Dendritic cell treated with granulocyte-macrophage colony-stimulating factor and Interleukin-4, amounts not matched to agents 40 ng/mL and 50 ng/mL, for 4 days (primary cell): ENCODE measurements at regions not wholly inside any gene's neighbourhood (a gene's known extent, or its start where the extent isn't known, plus 50 kb on each side); places are given as distances from the start of the nearest gene placed in this dataset.

Experiments used
- H3K27ac Mint-ChIP-seq: one replicate; pipeline ENCODE4 v1.8.0; 2022; ENCODE audit warnings: mild to moderate bottlenecking, mixed read lengths
- H3K27me3 Mint-ChIP-seq: one replicate; pipeline ENCODE4 v1.8.0; 2022; ENCODE audit warnings: mild to moderate bottlenecking, mixed read lengths
- H3K36me3 Mint-ChIP-seq: one replicate; pipeline ENCODE4 v1.8.0; 2022; ENCODE audit warnings: low read depth, mixed read lengths
- H3K4me1 Mint-ChIP-seq: one replicate; pipeline ENCODE4 v1.8.0; 2022; ENCODE audit warnings: low read depth, mixed read lengths
- H3K4me3 Mint-ChIP-seq: one replicate; pipeline ENCODE4 v1.8.0; 2022; ENCODE audit warnings: mild to moderate bottlenecking, moderate library complexity, mixed read lengths
- H3K9me3 Mint-ChIP-seq: one replicate; pipeline ENCODE4 v1.8.0; 2022; ENCODE audit warnings: mixed read lengths
- intact Hi-C: fragments of 100-400 bp; cut with micrococcal nuclease; formaldehyde crosslinking; loops from one replicate; pipeline ENCODE4 v1.15.0; 2022

GRCh38 chr7:89770161-89770560 is 384.1 kb upstream of the STEAP1 start:
- Mint-ChIP-seq H3K4me1 (no peaks in the 10 kb centered on the region), H3K36me3 (no peaks in the 10 kb centered on the region), H3K27me3 (no peaks in the 10 kb centered on the region), H3K4me3 (no peak overlapping the region), H3K27ac (no peak overlapping the region), H3K9me3 (no peaks in the 10 kb centered on the region)
- intact Hi-C loops, result no loop called here

- H3K27ac Mint-ChIP-seq, result no peak overlapping the region
- H3K36me3 Mint-ChIP-seq, result no peaks in the 10 kb centered on the region
- H3K4me3 Mint-ChIP-seq, result no peak overlapping the region
- H3K9me3 Mint-ChIP-seq, result no peaks in the 10 kb centered on the region
- no peaks in the 10 kb centered on the region for H3K4me1 Mint-ChIP-seq
- intact Hi-C loops, result no loop called here
- no peaks in the 10 kb centered on the region for H3K27me3 Mint-ChIP-seq
Observed at GRCh38 chr7:89771003-89771636, 383.1 kb upstream of the STEAP1 start.

GRCh38 chr7:89772276-89772675 is 382.0 kb upstream of the STEAP1 start:
- no peaks in the 10 kb centered on the region for H3K36me3 Mint-ChIP-seq
- no peak overlapping the region for H3K27ac Mint-ChIP-seq
- no peaks in the 10 kb centered on the region for H3K9me3 Mint-ChIP-seq
- H3K27me3 Mint-ChIP-seq, result no peaks in the 10 kb centered on the region
- no peaks in the 10 kb centered on the region for H3K4me1 Mint-ChIP-seq
- intact Hi-C loops, result no loop called here
- no peak overlapping the region for H3K4me3 Mint-ChIP-seq

GRCh38 chr7:89773611-89774010 is 380.7 kb upstream of the STEAP1 start:
- no peaks in the 10 kb centered on the region for H3K4me1 Mint-ChIP-seq
- H3K4me3 Mint-ChIP-seq, result no peak overlapping the region
- no peaks in the 10 kb centered on the region for H3K27me3 Mint-ChIP-seq
- no peak overlapping the region for H3K27ac Mint-ChIP-seq
- no peaks in the 10 kb centered on the region for H3K9me3 Mint-ChIP-seq
- no peaks in the 10 kb centered on the region for H3K36me3 Mint-ChIP-seq
- intact Hi-C loops, result no loop called here

GRCh38 chr7:89775459-89775858 is 378.8 kb upstream of the STEAP1 start:
- H3K27me3 Mint-ChIP-seq, result no peaks in the 10 kb centered on the region
- H3K36me3 Mint-ChIP-seq, result no peaks in the 10 kb centered on the region
- no peak overlapping the region for H3K27ac Mint-ChIP-seq
- peaks cover 11% of the 10 kb centered on the region for H3K9me3 Mint-ChIP-seq
- no peak overlapping the region for H3K4me3 Mint-ChIP-seq
- intact Hi-C loops, result no loop called here
- H3K4me1 Mint-ChIP-seq, result no peaks in the 10 kb centered on the region

- intact Hi-C loops, result no loop called here
- Mint-ChIP-seq H3K4me1 (no peaks in the 10 kb centered on the region), H3K27me3 (no peaks in the 10 kb centered on the region)
Observed at GRCh38 chr7:89776980-89777379, 377.3 kb upstream of the STEAP1 start.

GRCh38 chr7:89777499-89777898 is 376.8 kb upstream of the STEAP1 start:
- H3K27me3 Mint-ChIP-seq, result no peaks in the 10 kb centered on the region
- intact Hi-C loops, result no loop called here
- no peak overlapping the region for H3K4me3 Mint-ChIP-seq
- H3K4me1 Mint-ChIP-seq, result no peaks in the 10 kb centered on the region
- H3K27ac Mint-ChIP-seq, result no peak overlapping the region
- peaks cover 11% of the 10 kb centered on the region for H3K9me3 Mint-ChIP-seq
- H3K36me3 Mint-ChIP-seq, result no peaks in the 10 kb centered on the region

More at GRCh38 chr7:89776980-89777379, 377.3 kb upstream of the STEAP1 start:
- Mint-ChIP-seq H3K36me3 (no peaks in the 10 kb centered on the region), H3K4me3 (no peak overlapping the region), H3K27ac (no peak overlapping the region), H3K9me3 (peaks cover 11% of the 10 kb centered on the region)

- Mint-ChIP-seq H3K4me3 (no peak overlapping the region), H3K9me3 (peaks cover 21% of the 10 kb centered on the region), H3K4me1 (no peaks in the 10 kb centered on the region), H3K36me3 (no peaks in the 10 kb centered on the region), H3K27me3 (no peaks in the 10 kb centered on the region), H3K27ac (no peak overlapping the region)
- intact Hi-C loops, result no loop called here
Observed at GRCh38 chr7:89780291-89780690, 374.0 kb upstream of the STEAP1 start.

- no peaks in the 10 kb centered on the region for H3K36me3 Mint-ChIP-seq
- H3K4me3 Mint-ChIP-seq, result no peak overlapping the region
- H3K9me3 Mint-ChIP-seq, result peaks cover 69% of the 10 kb centered on the region
- intact Hi-C loops, result no loop called here
- H3K4me1 Mint-ChIP-seq, result no peaks in the 10 kb centered on the region
- no peaks in the 10 kb centered on the region for H3K27me3 Mint-ChIP-seq
- no peak overlapping the region for H3K27ac Mint-ChIP-seq
Observed at GRCh38 chr7:89796481-89796880, 357.8 kb upstream of the STEAP1 start.

GRCh38 chr7:89797965-89798598 is 356.2 kb upstream of the STEAP1 start:
- Mint-ChIP-seq H3K27ac (no peak overlapping the region), H3K9me3 (peaks cover 54% of the 10 kb centered on the region), H3K36me3 (no peaks in the 10 kb centered on the region), H3K4me3 (no peak overlapping the region), H3K4me1 (no peaks in the 10 kb centered on the region), H3K27me3 (no peaks in the 10 kb centered on the region)
- intact Hi-C loops, result no loop called here

GRCh38 chr7:89798599-89798996 is 355.7 kb upstream of the STEAP1 start:
- no peak overlapping the region for H3K4me3 Mint-ChIP-seq
- H3K4me1 Mint-ChIP-seq, result no peaks in the 10 kb centered on the region
- H3K36me3 Mint-ChIP-seq, result no peaks in the 10 kb centered on the region
- peaks cover 54% of the 10 kb centered on the region for H3K9me3 Mint-ChIP-seq
- intact Hi-C loops, result no loop called here
- H3K27ac Mint-ChIP-seq, result no peak overlapping the region
- H3K27me3 Mint-ChIP-seq, result no peaks in the 10 kb centered on the region

GRCh38 chr7:89800761-89801160 is 353.5 kb upstream of the STEAP1 start:
- Mint-ChIP-seq H3K27me3 (no peaks in the 10 kb centered on the region), H3K4me3 (no peak overlapping the region), H3K4me1 (no peaks in the 10 kb centered on the region), H3K36me3 (no peaks in the 10 kb centered on the region), H3K27ac (no peak overlapping the region), H3K9me3 (peaks cover 53% of the 10 kb centered on the region)
- intact Hi-C loops, result no loop called here

GRCh38 chr7:89809291-89809690 is 345.0 kb upstream of the STEAP1 start:
- Mint-ChIP-seq H3K36me3 (no peaks in the 10 kb centered on the region), H3K4me1 (no peaks in the 10 kb centered on the region), H3K9me3 (peaks cover 55% of the 10 kb centered on the region), H3K4me3 (no peak overlapping the region), H3K27me3 (no peaks in the 10 kb centered on the region), H3K27ac (no peak overlapping the region)
- intact Hi-C loops, result no loop called here

- H3K36me3 Mint-ChIP-seq, result no peaks in the 10 kb centered on the region
- no peaks in the 10 kb centered on the region for H3K27me3 Mint-ChIP-seq
- intact Hi-C loops, result no loop called here
- no peak overlapping the region for H3K27ac Mint-ChIP-seq
- peaks cover 28% of the 10 kb centered on the region for H3K9me3 Mint-ChIP-seq
- no peak overlapping the region for H3K4me3 Mint-ChIP-seq
- no peaks in the 10 kb centered on the region for H3K4me1 Mint-ChIP-seq
Observed at GRCh38 chr7:89813081-89813480, 341.2 kb upstream of the STEAP1 start.

GRCh38 chr7:89826121-89826520 is 328.1 kb upstream of the STEAP1 start:
- peaks cover 3% of the 10 kb centered on the region for H3K9me3 Mint-ChIP-seq
- H3K4me3 Mint-ChIP-seq, result no peak overlapping the region
- no peaks in the 10 kb centered on the region for H3K27me3 Mint-ChIP-seq
- intact Hi-C loops, result no loop called here
- H3K4me1 Mint-ChIP-seq, result no peaks in the 10 kb centered on the region
- no peaks in the 10 kb centered on the region for H3K36me3 Mint-ChIP-seq
- no peak overlapping the region for H3K27ac Mint-ChIP-seq
